Loucy (cell line): ENCODE measurements at regions not wholly inside any gene's neighbourhood (a gene's known extent, or its start where the extent isn't known, plus 50 kb on each side); places are given as distances from the start of the nearest gene placed in this dataset.
"Not testable (repeated sequence)": the region's sequence is repeated elsewhere in the genome, so short reads cannot be mapped to it uniquely, and the experiment has no call there.

Experiments
- H2AFZ ChIP-seq: fragments of 200-600 bp; sonication (generic); 2 replicates; pipeline ENCODE4 v1.6.0; 2016; ENCODE audit warnings: antibody characterized with exemption, mild to moderate bottlenecking, low read length, moderate library complexity
- H3F3A ChIP-seq: fragments of 200-600 bp; 2 replicates; pipeline ENCODE4 v1.6.0; 2016; ENCODE audit warnings: antibody characterized with exemption, low read depth, mild to moderate bottlenecking
- H3K27me3 ChIP-seq: fragments of 200-600 bp; sonication (generic); 2 replicates; pipeline ENCODE4 v1.6.1; 2014; ENCODE audit warnings: low read length, mild to moderate bottlenecking; ENCODE audit not compliant: insufficient read depth, poor library complexity, severe bottlenecking
- H3K36me3 ChIP-seq: fragments of 200-600 bp; sonication (generic); 2 replicates; pipeline ENCODE4 v1.6.1; 2016; ENCODE audit warnings: low read length; ENCODE audit not compliant: insufficient read depth
- H3K4me1 ChIP-seq: fragments of 200-600 bp; sonication (generic); 2 replicates; pipeline ENCODE4 v1.5.1; 2014; ENCODE audit warnings: low read length, mild to moderate bottlenecking; ENCODE audit not compliant: insufficient read depth, poor library complexity, severe bottlenecking
- H3K4me2 ChIP-seq: fragments of 200-600 bp; sonication (generic); 2 replicates; pipeline ENCODE4 v1.6.0; 2014; ENCODE audit warnings: antibody characterized with exemption, low read length, low read depth, mild to moderate bottlenecking; ENCODE audit not compliant: poor library complexity, severe bottlenecking
- H3K4me3 ChIP-seq: fragments of 200-600 bp; sonication (generic); 2 replicates; pipeline ENCODE4 v1.5.1; 2014; ENCODE audit warnings: low read length, mild to moderate bottlenecking, mixed read lengths; ENCODE audit not compliant: poor library complexity, severe bottlenecking
- H3K79me2 ChIP-seq: fragments of 200-600 bp; sonication (generic); 2 replicates; pipeline ENCODE4 v1.6.1; 2014; ENCODE audit warnings: low read length; ENCODE audit not compliant: insufficient read depth
- H3K9ac ChIP-seq: fragments of 200-600 bp; sonication (generic); 2 replicates; pipeline ENCODE4 v1.6.0; 2014; ENCODE audit warnings: mild to moderate bottlenecking, low read depth, low read length, moderate library complexity; ENCODE audit not compliant: poor library complexity, severe bottlenecking
- H3K9me2 ChIP-seq: fragments of 200-600 bp; sonication (generic); replicated peaks from 2 replicates; pipeline ENCODE4 v1.6.1; 2016; ENCODE audit warnings: low read depth, low read length, mixed read lengths
- H3K9me3 ChIP-seq: fragments of 200-600 bp; sonication (generic); 2 replicates; pipeline ENCODE4 v1.6.1; 2014; ENCODE audit warnings: mild to moderate bottlenecking, antibody characterized with exemption, low read length, low read depth; ENCODE audit not compliant: insufficient read depth
- H4K20me1 ChIP-seq: fragments of 200-600 bp; sonication (generic); 2 replicates; pipeline ENCODE4 v1.6.0; 2014; ENCODE audit warnings: antibody characterized with exemption, low read length, mild to moderate bottlenecking; ENCODE audit not compliant: insufficient read depth, poor library complexity, severe bottlenecking
- CTCF ChIP-seq: fragments of 200-600 bp; sonication (generic); conservative IDR thresholded peaks from 2 replicates; pipeline ENCODE4 v1.5.1; 2014; ENCODE audit warnings: mild to moderate bottlenecking, antibody characterized with exemption, low read length
- EZH2phosphoT487 ChIP-seq: fragments of 200-600 bp; IDR thresholded peaks from 2 replicates; pipeline ENCODE4 v1.6.1; 2018; ENCODE audit warnings: antibody characterized with exemption, mild to moderate bottlenecking, moderate library complexity, borderline replicate concordance

GRCh38 chr20:12241065-12241464, 323.4 kb downstream of the BTBD3 start:
- no peak overlapping the region for H3K9ac ChIP-seq
- H3K4me3 ChIP-seq: no peak overlapping the region
- H3K4me1 ChIP-seq: no peaks in the 10 kb centered on the region
- H3K36me3 ChIP-seq: no peaks in the 10 kb centered on the region
- no peaks in the 10 kb centered on the region for H3K9me3 ChIP-seq
- no peaks in the 10 kb centered on the region for H3K79me2 ChIP-seq
- no peak overlapping the region for H3K4me2 ChIP-seq
- H3F3A ChIP-seq: no peaks in the 10 kb centered on the region
- H2AFZ ChIP-seq: no peak overlapping the region
- H4K20me1 ChIP-seq: no peaks in the 10 kb centered on the region
- no peaks in the 10 kb centered on the region for H3K9me2 ChIP-seq
- no peak for TF ChIP-seq CTCF
- TF ChIP-seq EZH2phosphoT487: no peak
- no peaks in the 10 kb centered on the region for H3K27me3 ChIP-seq

GRCh38 chr20:12243327-12243726, 325.6 kb downstream of the BTBD3 start:
- Histone ChIP-seq H3K27me3 (peaks cover 9% of the 10 kb centered on the region), H4K20me1 (no peaks in the 10 kb centered on the region), H3F3A (no peaks in the 10 kb centered on the region), H3K36me3 (no peaks in the 10 kb centered on the region), H3K4me1 (no peaks in the 10 kb centered on the region), H3K79me2 (no peaks in the 10 kb centered on the region), H3K9me2 (no peaks in the 10 kb centered on the region), H2AFZ (no peak overlapping the region), H3K9ac (no peak overlapping the region), H3K9me3 (no peaks in the 10 kb centered on the region), H3K4me3 (no peak overlapping the region), H3K4me2 (no peak overlapping the region)
- TF ChIP-seq EZH2phosphoT487: no peak
- no peak for TF ChIP-seq CTCF

GRCh38 chr20:12248481-12248880, 330.8 kb downstream of the BTBD3 start:
- H3K9me3 ChIP-seq: no peaks in the 10 kb centered on the region
- H3K4me3 ChIP-seq: no peak overlapping the region
- H3F3A ChIP-seq: no peaks in the 10 kb centered on the region
- no peaks in the 10 kb centered on the region for H3K4me1 ChIP-seq
- peaks cover 9% of the 10 kb centered on the region for H3K27me3 ChIP-seq
- H2AFZ ChIP-seq: no peak overlapping the region
- no peak overlapping the region for H3K4me2 ChIP-seq
- H3K36me3 ChIP-seq: no peaks in the 10 kb centered on the region
- no peaks in the 10 kb centered on the region for H3K79me2 ChIP-seq
- no peak overlapping the region for H3K9ac ChIP-seq
- H4K20me1 ChIP-seq: no peaks in the 10 kb centered on the region
- no peak for TF ChIP-seq EZH2phosphoT487
- TF ChIP-seq CTCF: no peak
- H3K9me2 ChIP-seq: no peaks in the 10 kb centered on the region

GRCh38 chr20:12250661-12251060, 333.0 kb downstream of the BTBD3 start:
- H4K20me1 ChIP-seq, H3K9me2 ChIP-seq, H3F3A ChIP-seq, H3K36me3 ChIP-seq, H3K4me2 ChIP-seq, H3K4me1 ChIP-seq, H3K9ac ChIP-seq, H3K4me3 ChIP-seq, H3K79me2 ChIP-seq, H2AFZ ChIP-seq, H3K9me3 ChIP-seq, H3K27me3 ChIP-seq: not testable (repeated sequence)
